ENCODE measurements at regions not wholly inside any gene's neighbourhood (a gene's known extent, or its start where the extent isn't known, plus 50 kb on each side); places are given as distances from the start of the nearest gene placed in this dataset.

- Mint-ChIP-seq H3K9me3 (0 out of 2 replicates have a peak, but pooled peaks cover 3% of the 10 kb centered on the region), H3K27ac (no peak overlapping the region), H3K27me3 (ENCODE audit: low read depth) (no peaks in the 10 kb centered on the region), H3K4me1 (peaks cover 4% of the 10 kb centered on the region), H3K36me3 (no peaks in the 10 kb centered on the region), H3K4me3 (no peak overlapping the region)
- ATAC-seq: no peak
- ChIA-PET CTCF (interaction anchor here (0.7 to 1.1 kb wide), 2 partner anchors 9 to 679 kb away, joined by 3 read pairs; no protein-coding TSS in a partner anchor), POLR2A (no interaction called here)
- TF ChIP-seq ELF4 (CRISPR knock-in tag; IDR thresholded peaks at IDR 0.05; ENCODE audit: low read depth): no peak
- TF ChIP-seq ZNF317 (CRISPR knock-in tag; IDR thresholded peaks at IDR 0.05; ENCODE audit: borderline replicate concordance, low read depth): no peak
- TF ChIP-seq ZNF138 (CRISPR knock-in tag; conservative IDR thresholded peaks at IDR 0.05): no peak
- TF ChIP-seq NR3C1 (CRISPR knock-in tag; conservative IDR thresholded peaks at IDR 0.05; ENCODE audit: low read depth): no peak
- no peak for TF ChIP-seq SMAD3 (CRISPR knock-in tag; IDR thresholded peaks at IDR 0.05; ENCODE audit: borderline replicate concordance)
- no peak for TF ChIP-seq OVOL2 (CRISPR knock-in tag; IDR thresholded peaks at IDR 0.05; ENCODE audit: borderline replicate concordance)
- TF ChIP-seq ZNF396 (CRISPR knock-in tag; IDR thresholded peaks at IDR 0.05; ENCODE audit: borderline replicate concordance): no peak
- TF ChIP-seq IRF2 (CRISPR knock-in tag; IDR thresholded peaks at IDR 0.05; ENCODE audit: borderline replicate concordance, low read depth): no peak
- no peak for TF ChIP-seq SMAD4 (CRISPR knock-in tag; IDR thresholded peaks at IDR 0.05)
- no peak for TF ChIP-seq ZNF121 (CRISPR knock-in tag; IDR thresholded peaks at IDR 0.05)
- TF ChIP-seq ZNF423 (CRISPR knock-in tag; IDR thresholded peaks at IDR 0.05): no peak
- no peak for TF ChIP-seq NR2C2 (CRISPR knock-in tag; IDR thresholded peaks at IDR 0.05)
- no peak for TF ChIP-seq ZNF425 (CRISPR knock-in tag; conservative IDR thresholded peaks at IDR 0.05)
- TF ChIP-seq AFF4 (CRISPR knock-in tag; IDR thresholded peaks at IDR 0.05; ENCODE audit: borderline replicate concordance): no peak
- TF ChIP-seq RELA (CRISPR knock-in tag; IDR thresholded peaks at IDR 0.05; ENCODE audit: borderline replicate concordance): no peak
- TF ChIP-seq TEAD4 (CRISPR knock-in tag; IDR thresholded peaks at IDR 0.05): no peak
- TF ChIP-seq MXD4 (CRISPR knock-in tag; IDR thresholded peaks at IDR 0.05; ENCODE audit: borderline replicate concordance): no peak
- no peak for TF ChIP-seq ESRRA (CRISPR knock-in tag; IDR thresholded peaks at IDR 0.05; ENCODE audit: borderline replicate concordance)
- TF ChIP-seq USF1 (CRISPR knock-in tag; IDR thresholded peaks at IDR 0.05): no peak
- no peak for TF ChIP-seq CDX4 (CRISPR knock-in tag; IDR thresholded peaks at IDR 0.05; ENCODE audit: borderline replicate concordance)
- no peak for DNase-seq (ENCODE audit: low spot score)
Measured at GRCh38 chr1:99472893-99473292, 173.0 kb upstream of the PALMD start.

Measured in WTC11 (cell line).